ENCODE measurements at regions not wholly inside any gene's neighbourhood (a gene's known extent, or its start where the extent isn't known, plus 50 kb on each side); places are given as distances from the start of the nearest gene placed in this dataset.

- no peak for TF ChIP-seq CHD7 (IDR thresholded peaks at IDR 0.05; ENCODE audit: insufficient replicate concordance, low read length)
- TF ChIP-seq CEBPB (IDR thresholded peaks at IDR 0.05; ENCODE audit: low read depth, low read length), result no peak
- TF ChIP-seq ATF3 (IDR thresholded peaks at IDR 0.05; ENCODE audit: insufficient read depth, low read depth, low read length), result no peak
- TF ChIP-seq RXRA (IDR thresholded peaks at IDR 0.05; ENCODE audit: insufficient read depth, low read depth, low read length), result no peak
- TF ChIP-seq TBP (IDR thresholded peaks at IDR 0.05; ENCODE audit: low read depth, low read length), result no peak
- no peak for TF ChIP-seq TCF12 (IDR thresholded peaks at IDR 0.05; ENCODE audit: low read depth, low read length)
- TF ChIP-seq ATF2 (IDR thresholded peaks at IDR 0.05; ENCODE audit: low read length), result no peak
- TF ChIP-seq NRF1 (IDR thresholded peaks at IDR 0.05; ENCODE audit: low read depth, low read length), result no peak
- no peak for TF ChIP-seq BRCA1 (IDR thresholded peaks at IDR 0.05; ENCODE audit: low read depth, low read length)
- TF ChIP-seq SP4 (IDR thresholded peaks at IDR 0.05; ENCODE audit: low read length), result no peak
These were observed 85.5 kb upstream of the FZD10 start (continued) for GRCh38 chr12:130076752-130077151.

Data from H1 (cell line).